Epithelial cell of proximal tubule (primary cell): ENCODE measurements at regions not wholly inside any gene's neighbourhood (a gene's known extent, or its start where the extent isn't known, plus 50 kb on each side); places are given as distances from the start of the nearest gene placed in this dataset.

Source experiments
- DNase-seq: peaks from one replicate; pipeline ENCODE4 v3.0.0-alpha.2; 2011; ENCODE audit warnings: low read depth
- H3K4me3 ChIP-seq: 2 replicates; pipeline ENCODE4 v1.5.1; 2011; ENCODE audit warnings: low read depth, mild to moderate bottlenecking, low read length
- CTCF ChIP-seq: conservative IDR thresholded peaks from 2 replicates; pipeline ENCODE4 v1.5.1; 2012; ENCODE audit warnings: low read depth, mild to moderate bottlenecking, low read length

- DNase-seq: no peak
- no peak overlapping the region for H3K4me3 ChIP-seq
- TF ChIP-seq CTCF: no peak
Observed at GRCh38 chr2:133937669-133938068, 316.2 kb upstream of the MGAT5 start.

- DNase-seq: no peak
- no peak for TF ChIP-seq CTCF
- H3K4me3 ChIP-seq: no peak overlapping the region
Observed at GRCh38 chr2:133940134-133940533, 313.7 kb upstream of the MGAT5 start.

- no peak for TF ChIP-seq CTCF
- DNase-seq: no peak
- H3K4me3 ChIP-seq: no peak overlapping the region
Observed at GRCh38 chr2:133941666-133942065, 312.2 kb upstream of the MGAT5 start.

GRCh38 chr2:133942398-133942797, 311.5 kb upstream of the MGAT5 start:
- H3K4me3 ChIP-seq: no peak overlapping the region
- TF ChIP-seq CTCF: no peak
- DNase-seq: no peak

- no peak overlapping the region for H3K4me3 ChIP-seq
- no peak for DNase-seq
- no peak for TF ChIP-seq CTCF
Observed at GRCh38 chr2:133943108-133943507, 310.8 kb upstream of the MGAT5 start.

GRCh38 chr2:133945089-133945488, 308.8 kb upstream of the MGAT5 start:
- H3K4me3 ChIP-seq: no peak overlapping the region
- TF ChIP-seq CTCF: no peak
- no peak for DNase-seq

GRCh38 chr2:133947057-133947456, 306.8 kb upstream of the MGAT5 start:
- DNase-seq: no peak
- no peak for TF ChIP-seq CTCF
- H3K4me3 ChIP-seq: no peak overlapping the region
